ENCODE measurements at regions not wholly inside any gene's neighbourhood (a gene's known extent, or its start where the extent isn't known, plus 50 kb on each side); places are given as distances from the start of the nearest gene placed in this dataset.

- TF ChIP-seq CTCF (IDR thresholded peaks at IDR 0.05) = no peak
- no peak for TF ChIP-seq POLR2A (IDR thresholded peaks at IDR 0.05)
Measured at GRCh38 chr2:160581035-160581434, 87.4 kb upstream of the RBMS1 start.

Measured in esophagus squamous epithelium (tissue), 4 donors.